ENCODE measurements at regions not wholly inside any gene's neighbourhood (a gene's known extent, or its start where the extent isn't known, plus 50 kb on each side); places are given as distances from the start of the nearest gene placed in this dataset.

GRCh38 chr14:106377432-106377831, 851.0 kb downstream of the TMEM121 start:
- DNase-seq (ENCODE audit: low spot score) (no peak), ATAC-seq (no peak)
- Histone ChIP-seq H2AFZ (no peak overlapping the region), H3K27me3 (ENCODE audit: insufficient read depth) (no peaks in the 10 kb centered on the region), H3K4me1 (ENCODE audit: insufficient read depth) (no peaks in the 10 kb centered on the region), H4K20me1 (replicated peaks; ENCODE audit: insufficient read depth) (no peaks in the 10 kb centered on the region), H3K4me2 (no peak overlapping the region), H3K9me2 (ENCODE audit: insufficient read depth) (no peaks in the 10 kb centered on the region), H3K79me2 (replicated peaks; ENCODE audit: insufficient read depth) (no peaks in the 10 kb centered on the region), H3K4me3 (no peak overlapping the region), H3K27ac (ENCODE audit: low read depth) (no peak overlapping the region), H3K36me3 (ENCODE audit: insufficient read depth) (peaks cover 9% of the 10 kb centered on the region; the same call in 1 of the 2 replicates), H3F3A (replicated peaks; ENCODE audit: low read depth) (no peaks in the 10 kb centered on the region)
- peaks cover 45% of the 10 kb centered on the region for H3K36me3 Mint-ChIP-seq (ENCODE audit: low read depth)
- TF ChIP-seq EZH2phosphoT487 (IDR thresholded peaks at IDR 0.05; ENCODE audit: unreplicated experiment) (no peak), CTCF (conservative IDR thresholded peaks at IDR 0.05; ENCODE audit: low read depth in 2 of 2) (no peak), CREB1 (CRISPR knock-in tag; IDR thresholded peaks at IDR 0.05; ENCODE audit: low read depth) (no peak), REST (IDR thresholded peaks at IDR 0.05; ENCODE audit: unreplicated experiment) (no peak), EZH2 (IDR thresholded peaks at IDR 0.05; ENCODE audit: low read depth, unreplicated experiment) (no peak), ZNF114 (CRISPR knock-in tag; IDR thresholded peaks at IDR 0.05) (no peak), POLR2AphosphoS5 (IDR thresholded peaks at IDR 0.05; ENCODE audit: low read depth) (no peak), JUNB (IDR thresholded peaks at IDR 0.05; ENCODE audit: unreplicated experiment) (no peak), STAT1 (IDR thresholded peaks at IDR 0.05; ENCODE audit: unreplicated experiment) (no peak), NANOG (IDR thresholded peaks at IDR 0.05; ENCODE audit: borderline replicate concordance) (no peak), ETS1 (IDR thresholded peaks at IDR 0.05) (no peak)
- TF ChIP-seq, protein P1, sequence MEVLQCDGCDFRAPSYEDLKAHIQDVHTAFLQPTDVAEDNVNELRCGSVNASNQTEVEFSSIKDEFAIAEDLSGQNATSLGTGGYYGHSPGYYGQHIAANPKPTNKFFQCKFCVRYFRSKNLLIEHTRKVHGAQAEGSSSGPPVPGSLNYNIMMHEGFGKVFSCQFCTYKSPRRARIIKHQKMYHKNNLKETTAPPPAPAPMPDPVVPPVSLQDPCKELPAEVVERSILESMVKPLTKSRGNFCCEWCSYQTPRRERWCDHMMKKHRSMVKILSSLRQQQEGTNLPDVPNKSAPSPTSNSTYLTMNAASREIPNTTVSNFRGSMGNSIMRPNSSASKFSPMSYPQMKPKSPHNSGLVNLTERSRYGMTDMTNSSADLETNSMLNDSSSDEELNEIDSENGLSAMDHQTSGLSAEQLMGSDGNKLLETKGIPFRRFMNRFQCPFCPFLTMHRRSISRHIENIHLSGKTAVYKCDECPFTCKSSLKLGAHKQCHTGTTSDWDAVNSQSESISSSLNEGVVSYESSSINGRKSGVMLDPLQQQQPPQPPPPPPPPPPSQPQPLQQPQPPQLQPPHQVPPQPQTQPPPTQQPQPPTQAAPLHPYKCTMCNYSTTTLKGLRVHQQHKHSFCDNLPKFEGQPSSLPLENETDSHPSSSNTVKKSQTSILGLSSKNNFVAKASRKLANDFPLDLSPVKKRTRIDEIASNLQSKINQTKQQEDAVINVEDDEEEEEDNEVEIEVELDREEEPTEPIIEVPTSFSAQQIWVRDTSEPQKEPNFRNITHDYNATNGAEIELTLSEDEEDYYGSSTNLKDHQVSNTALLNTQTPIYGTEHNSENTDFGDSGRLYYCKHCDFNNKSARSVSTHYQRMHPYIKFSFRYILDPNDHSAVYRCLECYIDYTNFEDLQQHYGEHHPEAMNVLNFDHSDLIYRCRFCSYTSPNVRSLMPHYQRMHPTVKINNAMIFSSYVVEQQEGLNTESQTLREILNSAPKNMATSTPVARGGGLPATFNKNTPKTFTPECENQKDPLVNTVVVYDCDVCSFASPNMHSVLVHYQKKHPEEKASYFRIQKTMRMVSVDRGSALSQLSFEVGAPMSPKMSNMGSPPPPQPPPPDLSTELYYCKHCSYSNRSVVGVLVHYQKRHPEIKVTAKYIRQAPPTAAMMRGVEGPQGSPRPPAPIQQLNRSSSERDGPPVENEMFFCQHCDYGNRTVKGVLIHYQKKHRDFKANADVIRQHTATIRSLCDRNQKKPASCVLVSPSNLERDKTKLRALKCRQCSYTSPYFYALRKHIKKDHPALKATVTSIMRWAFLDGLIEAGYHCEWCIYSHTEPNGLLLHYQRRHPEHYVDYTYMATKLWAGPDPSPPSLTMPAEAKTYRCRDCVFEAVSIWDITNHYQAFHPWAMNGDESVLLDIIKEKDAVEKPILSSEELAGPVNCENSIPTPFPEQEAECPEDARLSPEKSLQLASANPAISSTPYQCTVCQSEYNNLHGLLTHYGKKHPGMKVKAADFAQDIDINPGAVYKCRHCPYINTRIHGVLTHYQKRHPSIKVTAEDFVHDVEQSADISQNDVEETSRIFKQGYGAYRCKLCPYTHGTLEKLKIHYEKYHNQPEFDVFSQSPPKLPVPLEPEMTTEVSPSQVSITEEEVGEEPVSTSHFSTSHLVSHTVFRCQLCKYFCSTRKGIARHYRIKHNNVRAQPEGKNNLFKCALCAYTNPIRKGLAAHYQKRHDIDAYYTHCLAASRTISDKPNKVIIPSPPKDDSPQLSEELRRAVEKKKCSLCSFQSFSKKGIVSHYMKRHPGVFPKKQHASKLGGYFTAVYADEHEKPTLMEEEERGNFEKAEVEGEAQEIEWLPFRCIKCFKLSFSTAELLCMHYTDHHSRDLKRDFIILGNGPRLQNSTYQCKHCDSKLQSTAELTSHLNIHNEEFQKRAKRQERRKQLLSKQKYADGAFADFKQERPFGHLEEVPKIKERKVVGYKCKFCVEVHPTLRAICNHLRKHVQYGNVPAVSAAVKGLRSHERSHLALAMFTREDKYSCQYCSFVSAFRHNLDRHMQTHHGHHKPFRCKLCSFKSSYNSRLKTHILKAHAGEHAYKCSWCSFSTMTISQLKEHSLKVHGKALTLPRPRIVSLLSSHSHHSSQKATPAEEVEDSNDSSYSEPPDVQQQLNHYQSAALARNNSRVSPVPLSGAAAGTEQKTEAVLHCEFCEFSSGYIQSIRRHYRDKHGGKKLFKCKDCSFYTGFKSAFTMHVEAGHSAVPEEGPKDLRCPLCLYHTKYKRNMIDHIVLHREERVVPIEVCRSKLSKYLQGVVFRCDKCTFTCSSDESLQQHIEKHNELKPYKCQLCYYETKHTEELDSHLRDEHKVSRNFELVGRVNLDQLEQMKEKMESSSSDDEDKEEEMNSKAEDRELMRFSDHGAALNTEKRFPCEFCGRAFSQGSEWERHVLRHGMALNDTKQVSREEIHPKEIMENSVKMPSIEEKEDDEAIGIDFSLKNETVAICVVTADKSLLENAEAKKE (CRISPR knock-in tag; IDR thresholded peaks at IDR 0.05) = no peak
- H3K4me3 Mint-ChIP-seq = no peak overlapping the region
- H3K4me1 Mint-ChIP-seq = no peaks in the 10 kb centered on the region
- H3K27ac Mint-ChIP-seq = no peak overlapping the region
- peaks cover 99% of the 10 kb centered on the region for H3K9me3 Mint-ChIP-seq
- peaks cover 4% of the 10 kb centered on the region for H3K27me3 Mint-ChIP-seq (ENCODE audit: insufficient read depth, low read depth, poor library complexity)
